GM18517 (cell line): ENCODE measurements at regions not wholly inside any gene's neighbourhood (a gene's known extent, or its start where the extent isn't known, plus 50 kb on each side); places are given as distances from the start of the nearest gene placed in this dataset.

Source experiments
- ATAC-seq: cut with Tn5 transposase; IDR thresholded peaks from one replicate; pipeline ENCODE4 v1.9.1; 2021; ENCODE audit warnings: mild to moderate bottlenecking, moderate library complexity; ENCODE audit not compliant: unreplicated experiment

DNA sequence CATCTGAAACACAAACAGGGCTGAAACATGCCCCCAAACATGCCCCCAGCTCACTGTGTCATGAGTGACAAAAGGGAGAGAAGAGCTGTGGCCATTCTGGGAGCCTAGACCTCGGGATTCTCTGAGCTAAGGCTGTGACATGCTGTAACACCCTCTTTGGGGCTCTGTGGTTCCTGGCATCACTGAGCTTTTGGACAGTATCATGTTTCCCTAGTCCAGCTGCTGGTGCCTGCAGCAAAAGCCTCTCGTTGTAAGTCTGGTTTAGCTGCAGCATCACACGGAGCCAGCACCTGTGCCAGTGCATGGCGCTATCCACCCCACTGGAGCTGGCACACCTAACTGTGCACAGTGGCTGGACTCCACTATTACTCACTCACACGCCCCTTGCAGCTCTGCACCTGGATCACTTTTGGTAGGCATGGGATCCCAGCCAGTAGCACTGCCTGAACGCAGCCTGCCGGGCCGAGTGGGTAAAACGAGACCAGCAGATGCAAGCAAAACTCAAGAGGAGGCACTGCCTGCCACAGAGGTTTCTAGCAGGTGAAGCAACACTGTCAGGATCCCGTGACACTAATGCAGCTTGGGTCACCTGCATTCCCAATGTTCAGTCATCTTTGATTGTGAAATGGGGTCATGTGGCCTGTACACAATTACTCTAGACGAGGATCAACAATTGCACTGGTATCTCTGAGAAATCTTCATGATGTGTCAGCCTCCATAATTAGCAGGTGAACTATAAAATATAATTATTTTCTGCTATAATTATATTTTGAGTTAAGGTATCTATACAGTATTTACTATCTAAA lies 547.2 kb downstream of the ZNF804A start:
- ATAC-seq: no peak

DNA sequence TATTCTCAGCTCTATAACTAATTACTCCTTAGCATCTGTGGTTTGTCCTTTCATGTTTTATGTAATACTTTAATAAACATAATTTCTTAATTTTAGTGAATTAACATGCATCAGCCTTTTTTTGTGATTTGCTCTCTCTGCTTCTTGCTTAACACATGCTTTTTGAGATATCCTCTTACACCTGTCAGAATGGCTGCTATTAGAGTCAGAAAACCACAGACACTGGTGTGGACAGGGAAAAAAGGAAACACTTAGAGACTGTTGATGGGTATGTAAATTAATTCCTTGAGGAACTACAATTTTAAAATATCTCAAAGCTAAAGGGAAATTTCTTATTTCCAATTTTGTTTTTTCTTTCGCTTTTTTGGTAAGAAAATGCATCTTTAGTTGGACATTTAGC lies 549.0 kb downstream of the ZNF804A start:
- ATAC-seq: no peak

DNA sequence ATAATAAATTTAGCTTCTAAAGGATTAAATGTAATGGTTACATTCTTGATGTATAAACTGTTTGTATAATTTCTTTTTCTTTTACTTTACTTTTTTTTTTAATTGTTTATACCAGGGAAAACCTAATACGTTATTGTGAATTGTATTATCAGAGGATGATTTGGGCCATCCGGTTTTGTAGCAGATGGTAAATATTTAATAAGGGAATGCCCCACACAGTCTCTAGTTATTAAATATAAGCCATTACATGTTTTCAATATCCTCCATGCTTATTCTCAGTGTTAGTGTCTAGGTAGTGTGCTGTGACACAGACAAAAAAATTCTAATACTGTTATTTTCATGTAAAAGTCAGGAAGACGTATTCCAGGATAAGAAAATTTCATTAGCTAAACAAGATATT lies 553.9 kb downstream of the ZNF804A start:
- ATAC-seq: no peak

DNA sequence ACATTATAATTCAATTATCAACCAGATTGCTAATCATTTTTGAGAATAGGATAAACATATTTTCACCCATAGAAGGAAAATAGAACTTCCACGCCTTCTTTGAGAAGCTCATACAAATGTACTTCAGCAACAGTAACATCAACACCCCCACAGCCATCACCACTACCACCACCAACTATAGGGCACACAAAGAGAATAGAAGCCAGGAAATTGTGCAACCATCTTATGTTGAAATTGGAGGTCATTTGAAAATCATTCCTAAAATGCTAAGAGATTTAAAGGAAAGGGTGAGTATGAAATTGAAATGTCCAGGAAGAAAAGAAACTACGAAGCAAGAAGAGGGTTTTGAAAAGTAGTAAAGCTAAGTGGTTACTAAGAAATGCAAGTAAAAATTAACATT lies 563.4 kb downstream of the ZNF804A start:
- ATAC-seq: no peak

DNA sequence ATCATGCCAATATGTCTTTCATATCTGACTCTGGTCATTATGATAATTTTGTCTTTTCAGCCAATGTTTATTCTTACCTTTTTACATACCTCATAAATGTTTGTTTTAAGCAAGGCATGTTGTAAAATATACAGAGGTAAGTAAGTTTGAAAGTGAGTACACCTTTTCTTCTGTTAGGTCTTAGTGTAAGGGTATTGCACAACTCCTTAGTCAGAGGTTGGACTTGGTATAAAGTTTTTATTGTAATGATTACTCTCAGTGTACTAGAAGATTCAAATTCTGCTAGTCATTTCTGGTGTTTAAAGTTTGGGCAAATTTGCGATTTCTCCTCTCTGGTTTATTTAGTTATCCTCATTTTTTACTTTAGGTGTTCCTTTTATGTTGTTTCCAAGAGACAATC lies 564.3 kb upstream of the FSIP2 start:
- ATAC-seq: no peak

DNA sequence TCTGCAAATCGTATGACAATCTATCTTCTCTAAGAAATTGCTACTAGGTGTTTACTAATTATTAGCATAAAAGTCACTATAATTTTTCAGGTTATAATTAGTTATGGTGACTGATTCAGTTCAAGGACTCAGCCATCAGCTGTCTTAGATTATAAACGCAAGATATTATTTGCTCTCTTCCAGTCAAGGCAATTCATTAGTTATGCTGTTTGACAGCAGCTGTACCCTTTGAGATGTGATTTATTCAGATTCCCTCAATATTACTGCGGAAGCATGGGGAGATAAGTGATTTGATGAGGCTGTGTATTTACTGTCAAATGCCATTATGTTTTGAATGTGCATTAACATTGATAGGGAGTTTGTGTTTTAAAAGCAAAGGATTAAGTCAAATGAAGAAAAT lies 558.9 kb upstream of the FSIP2 start:
- ATAC-seq: no peak

DNA sequence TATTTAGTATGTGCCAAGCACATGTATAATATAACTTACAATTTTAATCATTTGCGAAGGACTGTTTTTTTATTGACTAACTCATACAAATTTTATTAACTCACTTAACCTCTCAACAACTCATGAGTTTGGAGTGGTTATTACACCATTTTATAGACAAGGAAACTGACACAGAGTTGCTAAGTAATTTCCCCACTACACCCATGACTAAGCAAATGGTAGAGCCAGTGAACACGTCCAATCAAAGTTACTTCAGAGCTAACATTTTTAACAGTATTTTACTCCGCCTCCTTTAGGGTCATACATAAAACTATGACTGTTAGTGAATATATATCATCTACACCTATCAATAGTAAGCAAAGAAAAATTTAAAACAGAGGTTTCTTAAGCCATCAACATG lies 556.7 kb upstream of the FSIP2 start:
- ATAC-seq: no peak

DNA sequence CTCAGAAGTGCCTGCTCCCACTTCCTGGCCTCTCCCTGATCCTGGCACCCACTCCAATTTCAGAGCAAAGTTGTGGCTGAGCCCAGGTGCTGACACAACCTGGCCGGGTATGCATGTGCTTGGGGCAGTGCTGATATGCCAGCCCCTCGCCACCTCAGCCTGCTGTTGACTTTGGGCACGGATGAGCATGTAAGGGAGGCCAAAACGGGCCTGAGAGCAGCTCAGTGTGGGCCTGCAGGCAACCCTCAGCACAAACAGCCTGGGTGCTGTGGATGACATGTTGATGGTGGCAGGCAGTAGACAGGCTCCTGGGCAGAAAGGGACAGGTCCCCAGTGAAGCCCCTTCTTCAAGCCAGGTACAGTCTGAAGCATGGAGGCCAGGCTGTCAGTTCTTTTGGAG lies 553.6 kb upstream of the FSIP2 start:
- ATAC-seq: no peak

DNA sequence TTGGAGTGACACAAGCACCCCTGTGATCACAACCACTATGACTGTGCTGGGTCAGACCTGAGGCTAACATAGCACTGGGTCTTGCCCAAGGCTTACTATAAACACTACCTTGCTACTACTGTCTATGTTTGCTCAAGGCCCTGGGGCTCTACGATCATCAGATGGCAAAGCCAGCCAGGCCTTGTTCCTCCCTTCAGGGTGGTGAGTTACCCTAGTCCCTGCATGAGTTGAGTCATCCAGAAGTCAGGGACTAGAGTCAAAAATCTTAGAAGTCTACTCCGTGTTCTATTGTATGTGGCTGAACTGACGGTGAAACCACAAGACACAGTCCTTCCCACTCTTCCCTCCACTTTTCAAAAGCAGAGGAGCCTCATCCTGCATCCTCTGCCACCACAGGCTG lies 551.2 kb upstream of the FSIP2 start:
- ATAC-seq: no peak

DNA sequence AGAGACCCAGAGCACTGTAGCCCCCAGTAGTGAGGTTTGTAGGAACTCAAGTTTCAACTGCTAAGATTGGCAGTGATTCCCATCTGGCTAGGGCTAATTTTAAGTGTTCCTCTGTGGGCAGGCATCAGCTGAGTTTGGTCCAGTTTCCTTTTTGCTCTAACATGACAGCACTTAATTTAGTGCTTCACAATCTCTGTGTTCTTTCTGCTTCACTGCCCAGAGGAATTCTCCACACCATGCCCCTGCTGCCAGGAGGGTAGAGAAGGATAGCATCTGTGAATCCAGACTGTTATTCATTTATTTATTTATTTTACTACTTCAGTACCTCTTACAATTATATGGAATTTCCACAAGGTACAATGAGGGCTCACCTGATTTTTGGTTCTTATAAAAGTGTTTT lies 549.9 kb upstream of the FSIP2 start:
- no peak for ATAC-seq

DNA sequence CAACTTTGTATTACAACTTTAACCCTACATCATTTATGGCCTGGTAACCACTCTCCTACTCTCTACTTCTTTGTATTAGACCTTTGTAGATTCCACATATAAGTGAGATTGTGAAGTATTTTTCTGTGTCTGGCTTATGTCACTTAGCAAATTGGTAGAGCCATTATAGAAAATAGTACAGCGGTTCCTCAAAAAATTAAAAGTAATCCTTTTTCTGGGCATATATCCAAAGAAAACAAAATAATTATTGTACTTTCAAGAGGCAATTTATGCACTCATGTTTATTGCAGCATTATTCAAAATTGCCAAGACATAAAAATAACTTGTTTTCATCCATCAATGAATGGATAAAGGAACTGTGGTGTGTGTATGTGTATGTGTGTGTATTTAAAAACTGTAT lies 537.5 kb upstream of the FSIP2 start:
- no peak for ATAC-seq

DNA sequence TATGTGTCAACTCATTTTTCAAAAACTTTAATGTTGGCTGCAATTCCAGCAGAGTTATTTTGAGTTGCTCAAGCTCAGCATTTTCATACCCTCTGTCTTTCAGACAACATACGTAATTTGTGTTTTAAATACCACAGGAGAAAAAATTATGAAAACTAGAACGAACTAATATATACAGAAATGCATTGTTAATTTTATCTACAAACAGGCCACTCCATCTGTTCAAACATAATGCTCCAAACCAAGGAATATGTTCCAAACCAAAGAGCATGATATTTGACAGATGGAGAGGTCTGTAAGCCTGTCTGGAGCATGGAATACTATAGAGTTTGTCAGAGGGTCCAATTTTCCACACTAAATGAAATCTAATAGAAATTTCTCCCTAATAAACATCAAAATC lies 536.2 kb upstream of the FSIP2 start:
- no peak for ATAC-seq

DNA sequence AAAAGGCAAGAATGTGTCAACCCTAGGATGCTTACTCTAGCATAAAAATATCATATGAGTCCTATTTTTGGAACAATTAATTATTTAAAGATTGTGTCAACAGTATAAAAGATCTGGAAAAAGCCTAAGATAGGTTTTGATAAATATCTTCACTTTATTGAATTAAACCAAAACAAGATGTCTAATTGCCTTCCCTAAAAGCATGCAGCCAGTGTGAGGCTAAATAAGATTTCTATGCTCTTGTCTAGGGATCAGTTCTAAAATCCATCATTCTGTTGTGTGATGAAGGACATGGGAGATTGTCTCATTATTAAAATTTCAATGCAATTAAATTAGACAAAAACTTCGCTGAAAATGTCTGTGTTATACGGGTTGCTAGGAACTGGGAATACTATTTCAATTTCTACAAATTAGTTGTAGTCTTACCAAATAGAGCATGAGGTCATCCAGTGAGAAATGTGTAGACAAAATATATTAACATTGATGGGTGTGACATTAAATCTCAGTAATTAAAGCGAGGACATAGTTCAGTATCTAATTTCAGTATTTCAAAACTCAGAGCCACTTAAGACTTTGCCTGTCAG lies 535.6 kb upstream of the FSIP2 start:
- ATAC-seq: no peak

DNA sequence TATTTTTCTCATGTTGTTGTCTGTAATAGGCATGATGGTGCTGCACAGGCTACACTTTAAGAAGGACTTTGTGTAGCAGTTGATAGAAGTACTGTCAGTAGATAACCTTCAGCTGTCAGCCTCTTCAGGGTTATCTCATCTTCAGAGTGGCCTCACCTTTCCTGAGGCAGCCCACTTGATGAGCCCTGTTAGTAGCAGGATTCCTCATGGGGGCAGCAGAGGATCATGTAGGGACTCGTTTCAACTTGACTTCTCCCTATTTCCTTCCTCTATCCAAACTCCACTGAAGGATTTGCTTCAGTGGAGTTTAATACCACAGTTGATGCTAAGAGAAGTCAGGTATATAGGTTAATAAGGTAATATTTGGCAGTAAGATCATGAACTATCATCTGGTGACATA lies 530.3 kb upstream of the FSIP2 start:
- no peak for ATAC-seq

DNA sequence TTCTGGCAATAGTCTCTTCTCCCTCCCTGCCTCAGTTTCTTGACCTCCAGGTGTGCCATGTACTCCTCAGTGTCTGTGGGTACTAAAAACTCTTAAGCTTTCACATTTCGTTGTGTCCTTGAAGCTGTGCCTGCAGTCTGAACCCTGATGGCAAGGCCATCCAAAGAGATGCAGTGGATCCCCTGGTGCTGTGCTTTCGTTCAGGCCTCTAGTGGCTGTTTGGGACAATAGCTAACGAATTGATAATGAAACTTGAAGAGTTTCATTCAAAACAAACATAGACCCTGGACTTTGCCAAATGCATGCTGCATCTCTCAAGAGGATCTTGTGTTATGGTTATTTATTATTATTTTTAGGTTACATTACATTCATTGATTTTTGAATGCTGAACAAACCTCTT lies 523.1 kb upstream of the FSIP2 start:
- no peak for ATAC-seq

DNA sequence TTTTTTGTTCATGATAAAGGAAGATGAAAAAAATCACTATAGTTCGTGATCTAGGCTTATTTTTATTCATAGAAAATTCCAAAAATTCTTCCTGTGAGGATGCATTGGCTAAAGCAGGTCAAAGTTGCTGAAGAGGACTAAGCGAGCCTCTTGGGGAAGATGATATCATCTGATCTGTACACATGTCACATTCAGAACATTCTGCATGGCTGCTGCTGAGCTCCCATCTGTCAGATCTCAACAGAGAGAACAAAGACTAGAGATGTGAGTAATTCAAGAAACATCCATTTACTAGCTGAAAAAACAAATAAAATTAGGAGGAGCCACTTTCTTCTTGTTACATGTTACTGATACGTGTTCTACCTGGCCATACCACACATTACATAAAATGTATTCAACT lies 518.6 kb upstream of the FSIP2 start:
- ATAC-seq: no peak

DNA sequence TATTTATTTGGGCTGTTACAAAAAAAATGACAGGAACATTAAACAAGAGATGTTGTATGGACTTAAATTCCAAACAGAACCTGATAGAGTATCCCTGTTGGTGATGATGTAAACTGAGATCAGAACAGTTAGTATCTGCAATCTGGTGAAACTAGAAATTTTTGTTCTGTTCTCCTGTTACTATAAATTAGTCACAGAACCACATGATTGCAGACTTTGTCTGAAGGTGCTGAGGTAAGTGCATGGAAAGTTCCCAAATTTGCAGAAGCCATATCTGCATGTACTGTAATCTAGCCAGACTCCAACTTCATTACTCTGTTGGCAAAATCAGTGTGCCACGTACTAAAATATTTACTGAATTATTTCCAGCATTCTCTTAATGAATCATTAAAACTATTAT lies 516.3 kb upstream of the FSIP2 start:
- no peak for ATAC-seq

DNA sequence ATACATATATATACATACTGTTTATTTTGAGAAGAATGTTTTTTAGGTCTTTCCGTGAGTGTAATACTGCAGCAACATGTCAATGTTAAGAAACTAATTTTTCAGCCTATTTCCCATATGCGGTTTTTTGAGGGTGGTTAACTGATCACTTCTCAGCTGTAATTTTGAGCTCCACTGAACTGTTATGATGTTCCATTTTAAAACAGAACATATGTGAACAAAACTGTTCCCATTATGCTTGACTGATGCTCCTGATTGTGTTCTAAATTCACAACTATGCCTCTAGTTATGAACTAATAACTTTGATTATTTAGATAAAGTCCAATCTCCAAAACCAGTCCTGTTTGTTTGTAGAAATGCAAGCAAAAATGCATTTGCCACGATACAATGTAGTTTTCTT lies 511.2 kb upstream of the FSIP2 start:
- no peak for ATAC-seq

DNA sequence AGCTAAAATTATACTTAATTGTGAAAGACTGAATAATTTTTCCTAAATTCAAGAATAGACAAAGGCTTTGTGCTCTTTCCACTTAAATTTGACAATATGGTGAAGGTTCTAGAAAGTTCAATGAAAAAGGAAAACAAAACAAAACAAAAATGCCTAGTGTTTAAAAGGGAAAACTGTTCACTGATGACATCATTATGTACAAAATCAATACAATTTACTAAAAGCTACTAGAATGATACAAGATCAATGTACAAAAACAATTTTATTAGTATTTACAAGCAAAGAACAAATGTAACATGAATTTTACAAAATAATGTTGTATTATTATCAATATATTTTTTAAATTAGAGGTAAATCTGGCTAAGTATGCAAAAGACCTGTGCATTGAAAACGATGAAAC lies 499.1 kb upstream of the FSIP2 start:
- no peak for ATAC-seq

DNA sequence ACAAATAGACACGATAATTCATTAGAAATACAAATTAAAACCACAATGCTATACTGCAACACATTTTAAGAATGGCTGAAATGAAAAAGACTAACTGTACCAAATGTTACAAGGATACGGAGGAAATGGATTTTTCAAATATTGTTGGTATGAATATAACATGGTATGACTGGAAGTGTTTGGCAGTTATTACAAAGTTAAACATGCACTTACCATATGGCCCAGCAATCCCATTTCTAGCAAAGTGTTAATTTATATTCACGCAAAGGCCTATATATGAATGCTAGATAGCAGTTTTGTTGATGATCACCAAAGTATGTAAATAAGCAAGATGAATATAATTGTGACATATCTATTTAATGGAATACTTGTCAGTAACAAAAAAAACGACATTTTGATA lies 497.8 kb upstream of the FSIP2 start:
- ATAC-seq: no peak

DNA sequence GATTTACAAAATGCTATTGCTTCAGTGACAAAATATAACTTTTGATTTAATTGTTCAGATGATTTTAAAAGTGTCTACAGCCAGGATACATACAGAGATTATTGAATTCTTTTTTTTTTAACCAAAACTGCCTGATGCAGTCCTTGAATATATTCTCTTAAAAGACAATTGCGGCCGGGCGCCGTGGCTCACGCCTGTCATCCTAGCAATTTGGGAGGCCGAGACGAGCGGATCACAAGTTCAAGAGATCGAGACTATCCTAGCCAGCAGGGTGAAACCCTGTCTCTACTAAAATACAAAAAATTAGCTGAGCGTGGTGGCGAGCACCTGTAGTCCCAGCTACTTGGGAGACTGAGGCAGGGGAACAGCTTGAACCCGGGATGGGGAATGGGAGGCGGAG lies 497.0 kb upstream of the FSIP2 start:
- no peak for ATAC-seq

DNA sequence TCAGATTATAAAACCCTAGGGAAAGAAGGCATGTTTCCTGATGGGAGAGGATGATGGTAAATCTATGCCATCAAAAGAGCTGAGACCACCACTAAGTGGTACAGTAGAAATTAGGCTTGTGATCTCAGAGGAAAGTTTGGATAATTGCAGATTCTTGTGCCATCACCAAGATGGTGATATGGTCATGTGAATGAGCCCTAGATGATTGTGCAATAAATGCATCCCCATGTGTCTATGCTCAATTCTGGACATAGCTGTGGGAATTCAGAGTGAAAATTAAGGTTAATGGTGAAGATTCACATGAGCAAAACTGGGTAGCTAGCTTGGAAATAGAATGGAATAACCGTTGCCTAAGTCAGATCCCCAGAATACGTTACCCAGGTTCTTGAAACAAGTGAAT lies 496.1 kb upstream of the FSIP2 start:
- ATAC-seq: no peak

DNA sequence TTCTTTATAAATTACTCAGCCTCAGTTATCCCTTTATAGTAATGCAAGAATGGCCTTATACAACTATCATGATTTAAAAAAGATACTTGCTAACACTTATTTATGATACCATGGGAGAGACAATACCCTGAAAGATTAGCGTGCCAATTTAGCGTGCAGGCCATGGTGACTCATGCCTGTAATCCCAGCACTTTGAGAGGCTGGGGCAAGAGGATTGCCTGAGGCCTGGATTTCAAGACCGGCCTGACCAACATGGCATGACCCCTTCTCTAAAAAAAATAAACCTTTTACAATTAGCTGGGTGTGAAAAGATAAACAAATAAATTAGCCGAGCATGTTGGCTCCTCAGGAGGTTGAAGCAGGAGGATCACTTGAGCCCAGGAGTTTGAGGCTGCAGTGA lies 493.4 kb upstream of the FSIP2 start:
- no peak for ATAC-seq
